NCI-H2227 treated with DMSO at 0.1 percent for 48 hours (cell line): ENCODE measurements at regions not wholly inside any gene's neighbourhood (a gene's known extent, or its start where the extent isn't known, plus 50 kb on each side); places are given as distances from the start of the nearest gene placed in this dataset.

ENCODE experiments used
- DNase-seq: peaks from one replicate; lab custom pipeline; 2025; lab: John Stamatoyannopoulos, UW

GRCh38 chr11:80144897-80145594 lies 704.2 kb upstream of the TENM4 start:
- no peak for DNase-seq

GRCh38 chr11:80136991-80137390 lies 696.2 kb upstream of the TENM4 start:
- DNase-seq: no peak

GRCh38 chr11:80129396-80129795 lies 688.6 kb upstream of the TENM4 start:
- DNase-seq: no peak

GRCh38 chr11:80122211-80122610 lies 681.4 kb upstream of the TENM4 start:
- DNase-seq: no peak

- no peak for DNase-seq
Measured at GRCh38 chr11:80118073-80118472, 677.2 kb upstream of the TENM4 start.

GRCh38 chr11:80116796-80117195 lies 676.0 kb upstream of the TENM4 start:
- no peak for DNase-seq

GRCh38 chr11:80109652-80110051 lies 668.8 kb upstream of the TENM4 start:
- DNase-seq: no peak

- DNase-seq: no peak
Measured at GRCh38 chr11:80109031-80109430, 668.2 kb upstream of the TENM4 start.

- no peak for DNase-seq
Measured at GRCh38 chr11:80107415-80107814, 666.6 kb upstream of the TENM4 start.

GRCh38 chr11:80104191-80104590 lies 663.4 kb upstream of the TENM4 start:
- no peak for DNase-seq

GRCh38 chr11:80103142-80103859 lies 662.5 kb upstream of the TENM4 start:
- no peak for DNase-seq

GRCh38 chr11:80097146-80097545 lies 656.3 kb upstream of the TENM4 start:
- DNase-seq: no peak

- no peak for DNase-seq
Measured at GRCh38 chr11:80096736-80097135, 655.9 kb upstream of the TENM4 start.

GRCh38 chr11:80086496-80087055 lies 645.7 kb upstream of the TENM4 start:
- no peak for DNase-seq

GRCh38 chr11:80085563-80085962 lies 644.7 kb upstream of the TENM4 start:
- DNase-seq: no peak

GRCh38 chr11:80084608-80085007 lies 643.8 kb upstream of the TENM4 start:
- no peak for DNase-seq

- no peak for DNase-seq
Measured at GRCh38 chr11:80083531-80083951, 642.7 kb upstream of the TENM4 start.

GRCh38 chr11:80082406-80082805 lies 641.6 kb upstream of the TENM4 start:
- DNase-seq: no peak

- DNase-seq: no peak
Measured at GRCh38 chr11:80077113-80077512, 636.3 kb upstream of the TENM4 start.

- no peak for DNase-seq
Measured at GRCh38 chr11:80074837-80075236, 634.0 kb upstream of the TENM4 start.

GRCh38 chr11:80066291-80066690 lies 625.5 kb upstream of the TENM4 start:
- no peak for DNase-seq

- no peak for DNase-seq
Measured at GRCh38 chr11:80065086-80065485, 624.3 kb upstream of the TENM4 start.

GRCh38 chr11:80061056-80061455 lies 620.2 kb upstream of the TENM4 start:
- DNase-seq: no peak
